ENCODE measurements at regions not wholly inside any gene's neighbourhood (a gene's known extent, or its start where the extent isn't known, plus 50 kb on each side); places are given as distances from the start of the nearest gene placed in this dataset.

- intact Hi-C loops (cut with DNase I; ENCODE audit: low total_unique reads), result no loop called here
- H3K4me3 ChIP-seq, result no peak overlapping the region
- no peak for DNase-seq
- no peaks in the 10 kb centered on the region for H3K4me1 ChIP-seq
- no peaks in the 10 kb centered on the region for H3K36me3 ChIP-seq
- TF ChIP-seq POLR2AphosphoS5 (IDR thresholded peaks at IDR 0.05), result no peak
- TF ChIP-seq CTCF (IDR thresholded peaks at IDR 0.05 in 8 of 11, conservative IDR thresholded peaks at IDR 0.05 in 3 of 11), result no peak
- no peak for TF ChIP-seq POLR2A (IDR thresholded peaks at IDR 0.05)
- no peaks in the 10 kb centered on the region for H3K27me3 ChIP-seq (replicated peaks in 1 of 7)
- 77 to 83% (median 81%) methylated on average over 7 to 8 of the region's 8 CpGs for WGBS, 5 donors
- H3K9me3 ChIP-seq, result no peaks in the 10 kb centered on the region
- no peak overlapping the region for H3K27ac ChIP-seq
Measured at GRCh38 chr2:20565623-20566236, 85.2 kb downstream of the HS1BP3 start.

GRCh38 chr2:20566331-20566730 is 84.6 kb downstream of the HS1BP3 start:
- TF ChIP-seq POLR2AphosphoS5 (IDR thresholded peaks at IDR 0.05) (no peak), CTCF (IDR thresholded peaks at IDR 0.05 in 8 of 11, conservative IDR thresholded peaks at IDR 0.05 in 3 of 11) (no peak), POLR2A (IDR thresholded peaks at IDR 0.05) (no peak)
- H3K9me3 ChIP-seq, result no peaks in the 10 kb centered on the region
- H3K27ac ChIP-seq, result no peak overlapping the region
- peaks cover 0 to 3% (median 0%) of the 10 kb centered on the region in 6 donors for H3K4me1 ChIP-seq
- intact Hi-C loops (cut with DNase I; ENCODE audit: low total_unique reads), result no loop called here
- H3K36me3 ChIP-seq, result no peaks in the 10 kb centered on the region
- H3K4me3 ChIP-seq, result no peak overlapping the region
- no peak for DNase-seq
- 88 to 97% (median 95%) methylated on average over 4 of the region's 4 CpGs for WGBS, 5 donors
- H3K27me3 ChIP-seq (replicated peaks in 1 of 7), result no peaks in the 10 kb centered on the region

- Histone ChIP-seq H3K9me3 (no peaks in the 10 kb centered on the region), H3K27ac (peak overlapping the region in 1 of 8 donors; percentile 18), H3K4me1 (peaks cover 0 to 4% (median 0%) of the 10 kb centered on the region in 6 donors), H3K4me3 (no peak overlapping the region), H3K36me3 (no peaks in the 10 kb centered on the region), H3K27me3 (replicated peaks in 1 of 7) (no peaks in the 10 kb centered on the region)
- intact Hi-C loops (cut with DNase I; ENCODE audit: low total_unique reads), result no loop called here
- TF ChIP-seq POLR2AphosphoS5 (IDR thresholded peaks at IDR 0.05) (no peak), POLR2A (IDR thresholded peaks at IDR 0.05) (no peak), CTCF (IDR thresholded peaks at IDR 0.05 in 8 of 11, conservative IDR thresholded peaks at IDR 0.05 in 3 of 11) (no peak)
- 80 to 88% (median 84%) methylated on average over 9 to 12 of the region's 12 CpGs for WGBS, 5 donors
- no peak for DNase-seq
Measured at GRCh38 chr2:20567159-20567925, 83.6 kb downstream of the HS1BP3 start.

Measured in spleen (tissue), 11 donors.